Gastrocnemius medialis (tissue), 4 donors: ENCODE measurements at regions not wholly inside any gene's neighbourhood (a gene's known extent, or its start where the extent isn't known, plus 50 kb on each side); places are given as distances from the start of the nearest gene placed in this dataset.

ENCODE experiments used
- ATAC-seq, 2 donors: fragments of 150-250 bp; one replicate each; pipeline ENCODE4 v1.9.1; 2016
- DNase-seq, 2 donors: peaks; one replicate each; pipeline ENCODE4 v3.0.0-alpha.2; 2019
- H3K27ac ChIP-seq, 4 donors: fragments of 200-600 bp; sonication (generic); 1 replicate in 1 of 4; 2 replicates in 3 of 4; pipeline ENCODE4 v1.5.1; 2016 to 2018; ENCODE audit warnings: mild to moderate bottlenecking in 2 of 4, moderate library complexity in 1 of 4
- H3K27me3 ChIP-seq, 3 donors: fragments of 200-600 bp; sonication (generic) in 2 of 3; 1 replicate in 1 of 3; 2 replicates in 2 of 3; pipeline versions ENCODE4 v1.5.1 to v1.6.0; 2016 to 2019; ENCODE audit warnings: mild to moderate bottlenecking in 1 of 3, moderate library complexity in 1 of 3
- H3K36me3 ChIP-seq, 2 donors: fragments of 200-600 bp; sonication (generic) in 1 of 2; one replicate each; pipeline ENCODE4 v1.5.1; 2017 to 2018
- H3K4me1 ChIP-seq, 2 donors: fragments of 200-600 bp; sonication (generic) in 1 of 2; one replicate each; pipeline ENCODE4 v1.5.1; 2016 to 2017; ENCODE audit warnings: mild to moderate bottlenecking in 2 of 2
- H3K4me3 ChIP-seq, 4 donors: fragments of 200-600 bp; sonication (generic) in 3 of 4; 1 replicate in 1 of 4; 2 replicates in 3 of 4; pipeline ENCODE4 v1.5.1; 2016 to 2019; ENCODE audit warnings: mild to moderate bottlenecking in 2 of 4
- H3K9me3 ChIP-seq, 3 donors: fragments of 200-600 bp; sonication (generic) in 2 of 3; 1 replicate in 1 of 3; 2 replicates in 2 of 3; pipeline ENCODE4 v1.5.1; 2016 to 2019
- POLR2A ChIP-seq, 2 donors: fragments of 450-650 bp; IDR thresholded peaks; one replicate each; pipeline ENCODE4 v1.6.1; 2017; ENCODE audit warnings: antibody characterized with exemption in 2 of 2, mild to moderate bottlenecking in 2 of 2, moderate library complexity in 2 of 2
- in situ Hi-C, 4 donors: fragments of 200-750 bp; cut with MboI; loops; one replicate each; pipeline versions ENCODE4 v1.15.0 to v1.8.0; 2017; ENCODE audit warnings: low sequenced_read_pairs in 4 of 4
- intact Hi-C: fragments of 100-400 bp; cut with DNase I; formaldehyde crosslinking; loops from one replicate; pipeline ENCODE4 v1.15.1; 2023; ENCODE audit warnings: low total_unique reads
- TF ChIP-seq, protein P1 (sequence below), 5 experiments: fragments of 450-650 bp in 3 of 5; fragments of 200-600 bp in 2 of 5; sonication (generic) in 2 of 5; IDR thresholded peaks in 4 of 5; conservative IDR thresholded peaks in 1 of 5; 1 replicate in 4 of 5; 2 replicates in 1 of 5; pipeline ENCODE4 v1.5.1; 2016 to 2019; ENCODE audit warnings: antibody characterized with exemption in 5 of 5, mild to moderate bottlenecking in 3 of 5, moderate library complexity in 3 of 5

DNA sequence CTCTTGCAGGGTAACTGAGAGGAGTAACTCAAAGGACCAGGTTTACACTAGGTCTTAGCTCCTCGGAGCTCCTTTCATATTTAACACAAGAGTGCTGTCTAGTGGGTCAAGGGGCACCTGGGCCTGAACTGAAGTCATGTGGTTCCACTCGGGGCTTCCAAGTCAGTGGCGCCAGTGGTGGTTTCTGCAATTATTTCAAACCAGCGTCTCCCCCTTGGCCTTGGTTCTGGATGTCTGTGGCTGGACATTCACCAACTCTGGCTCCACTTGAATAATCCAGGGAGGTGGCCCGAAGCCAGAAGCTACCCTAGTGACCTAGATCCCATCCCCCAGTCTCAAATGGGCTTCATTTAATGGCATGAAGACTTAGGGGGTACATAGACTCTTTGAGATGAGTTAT is 144.3 kb upstream of the ADAMTS9 start:
- ATAC-seq: no peak
- Histone ChIP-seq H3K27me3 (no peaks in the 10 kb centered on the region), H3K4me3 (no peak overlapping the region), H3K36me3 (no peaks in the 10 kb centered on the region), H3K9me3 (no peaks in the 10 kb centered on the region), H3K27ac (no peak overlapping the region), H3K4me1 (no peaks in the 10 kb centered on the region)
- in situ Hi-C loops (no loop called here), intact Hi-C loops (no loop called here)
- TF ChIP-seq, protein P1, sequence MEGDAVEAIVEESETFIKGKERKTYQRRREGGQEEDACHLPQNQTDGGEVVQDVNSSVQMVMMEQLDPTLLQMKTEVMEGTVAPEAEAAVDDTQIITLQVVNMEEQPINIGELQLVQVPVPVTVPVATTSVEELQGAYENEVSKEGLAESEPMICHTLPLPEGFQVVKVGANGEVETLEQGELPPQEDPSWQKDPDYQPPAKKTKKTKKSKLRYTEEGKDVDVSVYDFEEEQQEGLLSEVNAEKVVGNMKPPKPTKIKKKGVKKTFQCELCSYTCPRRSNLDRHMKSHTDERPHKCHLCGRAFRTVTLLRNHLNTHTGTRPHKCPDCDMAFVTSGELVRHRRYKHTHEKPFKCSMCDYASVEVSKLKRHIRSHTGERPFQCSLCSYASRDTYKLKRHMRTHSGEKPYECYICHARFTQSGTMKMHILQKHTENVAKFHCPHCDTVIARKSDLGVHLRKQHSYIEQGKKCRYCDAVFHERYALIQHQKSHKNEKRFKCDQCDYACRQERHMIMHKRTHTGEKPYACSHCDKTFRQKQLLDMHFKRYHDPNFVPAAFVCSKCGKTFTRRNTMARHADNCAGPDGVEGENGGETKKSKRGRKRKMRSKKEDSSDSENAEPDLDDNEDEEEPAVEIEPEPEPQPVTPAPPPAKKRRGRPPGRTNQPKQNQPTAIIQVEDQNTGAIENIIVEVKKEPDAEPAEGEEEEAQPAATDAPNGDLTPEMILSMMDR (IDR thresholded peaks at IDR 0.05 in 4 of 5, conservative IDR thresholded peaks at IDR 0.05 in 1 of 5): no peak
- TF ChIP-seq POLR2A (IDR thresholded peaks at IDR 0.05): no peak
- DNase-seq: no peak

DNA sequence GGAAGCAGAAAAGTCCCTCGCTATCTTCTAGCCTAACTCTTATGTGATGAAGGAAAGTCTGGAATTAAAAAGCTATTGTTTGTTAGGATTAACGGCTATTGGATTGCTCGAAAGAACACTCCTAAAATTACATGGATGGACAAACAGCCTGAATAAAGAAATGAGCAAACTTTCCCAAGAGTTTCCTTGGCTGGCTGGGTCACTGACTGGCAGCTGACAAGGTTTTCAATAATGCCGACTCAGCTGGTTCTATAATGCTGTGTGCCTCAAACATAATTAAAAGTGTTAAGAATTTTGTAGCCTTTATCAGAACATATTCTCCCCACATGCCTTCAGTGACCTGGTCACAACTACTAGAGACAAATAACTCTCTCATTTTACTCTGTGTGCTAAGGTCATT is 142.9 kb upstream of the ADAMTS9 start:
- Histone ChIP-seq H3K9me3 (no peaks in the 10 kb centered on the region), H3K27ac (no peak overlapping the region), H3K4me3 (no peak overlapping the region), H3K27me3 (no peaks in the 10 kb centered on the region), H3K4me1 (no peaks in the 10 kb centered on the region), H3K36me3 (no peaks in the 10 kb centered on the region)
- TF ChIP-seq, protein P1 (IDR thresholded peaks at IDR 0.05 in 4 of 5, conservative IDR thresholded peaks at IDR 0.05 in 1 of 5): no peak
- TF ChIP-seq POLR2A (IDR thresholded peaks at IDR 0.05): no peak
- intact Hi-C loops: no loop called here
- ATAC-seq (no peak), DNase-seq (no peak)
- in situ Hi-C loops: no loop called here

DNA sequence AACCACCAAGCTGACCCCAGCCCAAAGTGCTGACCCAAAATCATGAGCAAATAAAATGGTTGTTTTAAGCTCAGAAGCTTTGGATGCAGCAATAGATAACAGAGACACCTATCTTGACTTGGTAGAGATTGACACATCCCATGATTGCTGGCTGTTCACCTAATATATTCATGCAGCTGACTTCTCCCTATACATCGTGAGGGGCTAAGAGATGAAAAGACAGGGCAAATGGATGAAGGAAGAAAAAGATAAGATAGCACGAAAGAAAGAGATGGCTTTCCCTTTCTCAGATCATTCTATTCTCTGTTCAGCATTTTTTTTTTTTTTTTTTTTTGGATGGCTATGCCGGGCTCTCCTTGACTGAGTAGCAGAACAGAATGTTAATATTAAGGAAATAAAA is 141.5 kb upstream of the ADAMTS9 start:
- in situ Hi-C loops: no loop called here

DNA sequence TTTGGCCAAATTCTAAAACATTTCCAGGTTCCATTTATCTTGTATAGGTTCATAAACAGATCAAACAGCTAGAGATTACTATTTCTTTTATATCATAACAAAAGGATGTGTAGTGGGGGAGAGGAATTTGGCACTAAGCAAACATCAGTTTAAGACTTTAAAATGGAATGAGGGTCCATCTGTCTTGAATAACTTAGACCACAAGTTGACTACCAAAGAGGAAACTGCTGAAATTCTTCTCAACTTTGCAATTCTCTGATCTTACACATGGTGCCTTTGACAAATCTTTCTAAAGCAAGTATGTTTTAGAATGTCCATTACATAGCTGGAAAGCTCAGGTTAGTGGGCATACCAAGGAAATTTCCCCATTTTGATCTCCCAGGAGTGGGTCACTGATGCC is 140.5 kb upstream of the ADAMTS9 start:
- Histone ChIP-seq H3K4me3 (no peak overlapping the region), H3K4me1 (no peaks in the 10 kb centered on the region), H3K27me3 (no peaks in the 10 kb centered on the region), H3K36me3 (no peaks in the 10 kb centered on the region), H3K9me3 (no peaks in the 10 kb centered on the region), H3K27ac (no peak overlapping the region)
- TF ChIP-seq, protein P1 (IDR thresholded peaks at IDR 0.05 in 4 of 5, conservative IDR thresholded peaks at IDR 0.05 in 1 of 5): no peak
- no peak for TF ChIP-seq POLR2A (IDR thresholded peaks at IDR 0.05)
- DNase-seq: no peak
- intact Hi-C loops: no loop called here
- ATAC-seq: no peak
- in situ Hi-C loops: no loop called here

More for the DNA sequence above, 141.5 kb upstream of the ADAMTS9 start:
- H3K9me3 ChIP-seq: no peaks in the 10 kb centered on the region
- no peaks in the 10 kb centered on the region for H3K4me1 ChIP-seq
- DNase-seq (no peak), ATAC-seq (no peak)
- intact Hi-C loops: no loop called here
- H3K36me3 ChIP-seq: no peaks in the 10 kb centered on the region
- H3K27me3 ChIP-seq: no peaks in the 10 kb centered on the region
- no peak overlapping the region for H3K4me3 ChIP-seq
- H3K27ac ChIP-seq: no peak overlapping the region
- TF ChIP-seq POLR2A (IDR thresholded peaks at IDR 0.05): no peak
- TF ChIP-seq, protein P1 (IDR thresholded peaks at IDR 0.05 in 4 of 5, conservative IDR thresholded peaks at IDR 0.05 in 1 of 5): no peak

DNA sequence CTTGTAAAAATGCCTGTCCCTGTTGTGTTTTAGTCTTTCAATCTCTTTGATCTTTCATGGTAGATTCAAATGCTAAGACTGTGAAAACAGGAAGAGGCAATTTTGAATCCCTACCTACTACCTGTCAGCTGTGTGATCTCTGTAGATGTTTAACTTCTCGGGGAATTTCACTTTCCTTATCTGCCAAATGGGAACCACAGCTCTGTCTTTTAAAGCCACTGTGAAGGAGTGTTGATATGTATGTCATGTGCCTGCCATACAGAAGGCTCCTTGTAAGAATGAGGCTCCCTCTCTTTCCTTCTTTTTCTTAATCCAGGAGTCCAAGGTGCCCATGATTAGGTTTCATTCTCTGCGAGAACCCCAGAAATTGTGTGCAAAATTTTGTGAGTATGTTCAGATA is 139.6 kb upstream of the ADAMTS9 start:
- ATAC-seq (no peak), DNase-seq (no peak)
- Histone ChIP-seq H3K27ac (no peak overlapping the region), H3K4me3 (no peak overlapping the region), H3K36me3 (no peaks in the 10 kb centered on the region), H3K4me1 (no peaks in the 10 kb centered on the region), H3K9me3 (no peaks in the 10 kb centered on the region), H3K27me3 (no peaks in the 10 kb centered on the region)
- in situ Hi-C loops (no loop called here), intact Hi-C loops (no loop called here)
- TF ChIP-seq POLR2A (IDR thresholded peaks at IDR 0.05): no peak
- TF ChIP-seq, protein P1 (IDR thresholded peaks at IDR 0.05 in 4 of 5, conservative IDR thresholded peaks at IDR 0.05 in 1 of 5): no peak
